Right ventricle myocardium inferior (tissue), 1 donor: ENCODE measurements at regions not wholly inside any gene's neighbourhood (a gene's known extent, or its start where the extent isn't known, plus 50 kb on each side); places are given as distances from the start of the nearest gene placed in this dataset.
A peak's percentile ranks its signal among the peaks of the same experiment; 100 is the strongest.

Experiments
- ATAC-seq: fragments of 200-7000 bp; cut with Tn5 transposase; one replicate; pipeline ENCODE4 v1.9.1; 2020; ENCODE audit warnings: mild to moderate bottlenecking, moderate library complexity
- DNase-seq: peaks from one replicate; pipeline ENCODE4 v3.0.0; 2021; ENCODE audit errors: missing footprints
- intact Hi-C: fragments of 100-400 bp; cut with DNase I; formaldehyde crosslinking; loops from one replicate; pipeline ENCODE4 v1.11.0; 2022
- donor health status: DM: no; HTN: yes; CAD: no; lungs with severe emphysema.

GRCh38 chr19:31908080-31908479 is 437.3 kb upstream of the ZNF507 start:
- ATAC-seq (no peak), DNase-seq (no peak)
- intact Hi-C loops: no loop called here

GRCh38 chr19:31908496-31909225 is 436.7 kb upstream of the ZNF507 start:
- intact Hi-C loops: no loop called here
- peak; percentile 33 for ATAC-seq

GRCh38 chr19:31910224-31910623 is 435.2 kb upstream of the ZNF507 start:
- intact Hi-C loops: no loop called here
- DNase-seq (no peak), ATAC-seq (no peak)

More at GRCh38 chr19:31908496-31909225, 436.7 kb upstream of the ZNF507 start:
- no peak for DNase-seq

- DNase-seq (no peak), ATAC-seq (no peak)
- intact Hi-C loops: no loop called here
Observed at GRCh38 chr19:31911577-31911976, 433.8 kb upstream of the ZNF507 start.

- intact Hi-C loops: no loop called here
- ATAC-seq (no peak), DNase-seq (no peak)
Observed at GRCh38 chr19:31913103-31913661, 432.2 kb upstream of the ZNF507 start.

- DNase-seq: no peak
- ATAC-seq: no peak
- intact Hi-C loops: no loop called here
Observed at GRCh38 chr19:31930401-31930800, 415.0 kb upstream of the ZNF507 start.

GRCh38 chr19:31937983-31938382 is 407.4 kb upstream of the ZNF507 start:
- DNase-seq (no peak), ATAC-seq (no peak)
- intact Hi-C loops: loop anchor here (1.0 kb wide), 1 partner anchor 19 kb away; no protein-coding TSS in a partner anchor

GRCh38 chr19:31938675-31939074 is 406.7 kb upstream of the ZNF507 start:
- no peak for ATAC-seq
- intact Hi-C loops: loop anchor here (1.0 kb wide), 1 partner anchor 19 kb away; no protein-coding TSS in a partner anchor

GRCh38 chr19:31940396-31940795 is 405.0 kb upstream of the ZNF507 start:
- DNase-seq (no peak), ATAC-seq (no peak)
- intact Hi-C loops: no loop called here

More at GRCh38 chr19:31938675-31939074, 406.7 kb upstream of the ZNF507 start:
- no peak for DNase-seq

GRCh38 chr19:31943191-31943661 is 402.2 kb upstream of the ZNF507 start:
- intact Hi-C loops: no loop called here
- no peak for ATAC-seq

GRCh38 chr19:31943778-31944177 is 401.6 kb upstream of the ZNF507 start:
- intact Hi-C loops: no loop called here
- ATAC-seq: no peak
- no peak for DNase-seq

More at GRCh38 chr19:31943191-31943661, 402.2 kb upstream of the ZNF507 start:
- DNase-seq: no peak

- ATAC-seq (no peak), DNase-seq (no peak)
- intact Hi-C loops: no loop called here
Observed at GRCh38 chr19:31944326-31944725, 401.1 kb upstream of the ZNF507 start.

- ATAC-seq: peak; percentile 86
- no peak for DNase-seq
- intact Hi-C loops: no loop called here
Observed at GRCh38 chr19:31946491-31946890, 398.9 kb upstream of the ZNF507 start.

- ATAC-seq (no peak), DNase-seq (no peak)
- intact Hi-C loops: no loop called here
Observed at GRCh38 chr19:31947436-31948115, 397.8 kb upstream of the ZNF507 start.

- intact Hi-C loops: no loop called here
- no peak for ATAC-seq
- no peak for DNase-seq
Observed at GRCh38 chr19:31952693-31953092, 392.7 kb upstream of the ZNF507 start.

- ATAC-seq (no peak), DNase-seq (no peak)
- intact Hi-C loops: no loop called here
Observed at GRCh38 chr19:31955061-31955460, 390.3 kb upstream of the ZNF507 start.

- intact Hi-C loops: no loop called here
- DNase-seq (no peak), ATAC-seq (peak; percentile 23)
Observed at GRCh38 chr19:31955884-31956283, 389.5 kb upstream of the ZNF507 start.

GRCh38 chr19:31956771-31957392 is 388.5 kb upstream of the ZNF507 start:
- no peak for ATAC-seq
- intact Hi-C loops: loop anchor here (1.0 kb wide), 1 partner anchor 19 kb away; no protein-coding TSS in a partner anchor

GRCh38 chr19:31957711-31958110 is 387.7 kb upstream of the ZNF507 start:
- intact Hi-C loops: loop anchor here (1.0 kb wide), 1 partner anchor 19 kb away; no protein-coding TSS in a partner anchor
- DNase-seq (no peak), ATAC-seq (no peak)

More at GRCh38 chr19:31956771-31957392, 388.5 kb upstream of the ZNF507 start:
- DNase-seq: no peak
